Endothelial cell of umbilical vein (primary cell): ENCODE measurements at regions not wholly inside any gene's neighbourhood (a gene's known extent, or its start where the extent isn't known, plus 50 kb on each side); places are given as distances from the start of the nearest gene placed in this dataset.

Experiments
- BruUV-seq: library from RNA; stranded (reverse); fragments of 400-500 nt; replicated peaks from 2 replicates; lab custom pipeline; 2021; lab: Mats Ljungman, UMichigan
- CTCF ChIA-PET: fragments of 300-600, 350-600 bp; sonication (Branson Sonifier 250); formaldehyde crosslinking; loops from one replicate; lab custom pipeline; 2021; ENCODE audit warnings: antibody characterized with exemption, inconsistent platforms; lab: Charles Lee
- POLR2A ChIA-PET: fragments of 300-600, 350-600 bp; sonication (Branson Sonifier 250); formaldehyde crosslinking; loops from one replicate; lab custom pipeline; 2021; ENCODE audit warnings: antibody characterized with exemption, inconsistent platforms; lab: Charles Lee
- DNase-seq: peaks from one replicate; pipeline ENCODE4 v3.0.0-alpha.2; 2011; ENCODE audit warnings: low read depth, low spot score
- FAIRE-seq: peaks from 2 replicates; lab custom pipeline; 2011; peaks lifted over from hg19 to GRCh38; lab: Jason Lieb, UNC
- H2AFZ ChIP-seq: 2 replicates; pipeline ENCODE4 v1.6.0; 2012; ENCODE audit warnings: low read depth, low read length, control low read depth, inconsistent platforms
- H3K27ac ChIP-seq: 2 replicates; pipeline ENCODE4 v1.5.1; 2011; ENCODE audit warnings: low read depth, mild to moderate bottlenecking, control low read depth, low read length, moderate library complexity; ENCODE audit not compliant: insufficient read depth
- H3K27me3 ChIP-seq, 2 experiments: 2 replicates each; pipeline versions ENCODE4 v1.6.0 to v1.6.1; 2011; ENCODE audit warnings: low read length in 2 of 2, mixed read lengths in 1 of 2; ENCODE audit not compliant: control insufficient read depth in 2 of 2, insufficient read depth in 2 of 2
- H3K36me3 ChIP-seq, 2 experiments: 2 replicates in 1 of 2; 3 replicates in 1 of 2; pipeline ENCODE4 v1.5.1; 2011; ENCODE audit warnings: low read length in 2 of 2, mild to moderate bottlenecking in 1 of 2, moderate library complexity in 1 of 2; ENCODE audit not compliant: control insufficient read depth in 2 of 2, insufficient read depth in 2 of 2; ENCODE audit errors: extremely low read depth in 1 of 2
- H3K4me1 ChIP-seq: 3 replicates; pipeline ENCODE4 v1.5.1; 2011; ENCODE audit warnings: mild to moderate bottlenecking, low read length; ENCODE audit not compliant: control insufficient read depth, insufficient read depth; ENCODE audit errors: extremely low read depth
- H3K4me2 ChIP-seq: 2 replicates; pipeline ENCODE4 v1.6.1; 2011; ENCODE audit warnings: low read length, control low read depth, mixed read lengths; ENCODE audit not compliant: insufficient read depth
- H3K4me3 ChIP-seq, 3 experiments: fragments of 200-600 bp in 1 of 3; sonication (generic), shearing (Covaris generic) in 1 of 3; replicated peaks in 1 of 3; 2 replicates each; pipeline ENCODE4 v1.5.1; 2011 to 2016; ENCODE audit warnings: control low read depth in 3 of 3, low read length in 3 of 3, mild to moderate bottlenecking in 2 of 3, inconsistent platforms in 1 of 3, low read depth in 1 of 3, moderate library complexity in 1 of 3; ENCODE audit not compliant: insufficient read depth in 1 of 3
- H3K79me2 ChIP-seq: 2 replicates; pipeline ENCODE4 v1.6.0; 2012; ENCODE audit warnings: low read length, inconsistent platforms; ENCODE audit not compliant: control insufficient read depth, insufficient read depth
- H3K9ac ChIP-seq: replicated peaks from 2 replicates; pipeline ENCODE3; 2011; ENCODE audit warnings: low read length, control low read depth; ENCODE audit not compliant: insufficient read depth; ENCODE audit errors: extremely low read depth
- H3K9me1 ChIP-seq: replicated peaks from 3 replicates; pipeline ENCODE4 v1.6.0; 2011; ENCODE audit warnings: mild to moderate bottlenecking, low read length; ENCODE audit not compliant: control insufficient read depth, insufficient read depth; ENCODE audit errors: extremely low read depth
- H3K9me3 ChIP-seq: replicated peaks from 2 replicates; pipeline ENCODE4 v1.5.1; 2012; ENCODE audit warnings: low read length, inconsistent platforms; ENCODE audit not compliant: control insufficient read depth, insufficient read depth
- H4K20me1 ChIP-seq: replicated peaks from 2 replicates; pipeline ENCODE3; 2011; ENCODE audit warnings: mild to moderate bottlenecking, low read length; ENCODE audit not compliant: control insufficient read depth, insufficient read depth; ENCODE audit errors: extremely low read depth
- EZH2 ChIP-seq: IDR thresholded peaks from 2 replicates; pipeline ENCODE4 v1.6.1; 2012; ENCODE audit warnings: borderline replicate concordance, low read depth, mild to moderate bottlenecking, moderate library complexity, low read length, inconsistent platforms; ENCODE audit not compliant: severe bottlenecking
- FOS ChIP-seq: IDR thresholded peaks from 2 replicates; pipeline ENCODE4 v1.6.1; 2011; ENCODE audit warnings: mild to moderate bottlenecking, low read length, moderate library complexity, borderline replicate concordance; ENCODE audit not compliant: insufficient read depth
- GATA2 ChIP-seq: IDR thresholded peaks from 2 replicates; pipeline ENCODE4 v1.7.0; 2011; ENCODE audit warnings: low read depth, mild to moderate bottlenecking, moderate library complexity, mixed read lengths, low read length; ENCODE audit not compliant: insufficient read length, insufficient read depth
- JUN ChIP-seq: IDR thresholded peaks from 2 replicates; pipeline ENCODE4 v1.6.1; 2011; ENCODE audit warnings: borderline replicate concordance, low read depth; ENCODE audit not compliant: insufficient read length, insufficient read depth
- MYC ChIP-seq: IDR thresholded peaks from one replicate; pipeline ENCODE4 v1.6.1; 2011; ENCODE audit warnings: mild to moderate bottlenecking, low read depth, low read length
- POLR2A ChIP-seq: IDR thresholded peaks from 2 replicates; pipeline ENCODE4 v1.6.1; 2012; ENCODE audit warnings: low read depth, mild to moderate bottlenecking, control low read depth, low read length
- POLR2AphosphoS5 ChIP-seq: IDR thresholded peaks from 2 replicates; pipeline ENCODE4 v1.6.1; 2012; ENCODE audit warnings: low read depth, mild to moderate bottlenecking, control low read depth, low read length, moderate library complexity; ENCODE audit not compliant: insufficient read depth
- dilution Hi-C: fragments of 300-500 bp; cut with MboI; formaldehyde crosslinking; loops from one replicate; pipeline ENCODE4 v1.15.0; 2019; ENCODE audit warnings: low sequenced_read_pairs; ENCODE audit not compliant: extremely low pct_ligation_motif_present
- intact Hi-C: fragments of 100-400 bp; cut with micrococcal nuclease; formaldehyde crosslinking; loops from one replicate; pipeline ENCODE4 v1.10.0; 2022
- TF ChIP-seq, protein P1 (sequence below), 2 donors: IDR thresholded peaks; 1 replicate in 1 of 2; 2 replicates in 1 of 2; pipeline ENCODE4 v1.5.1; 2011; ENCODE audit warnings: low read length in 2 of 2, mild to moderate bottlenecking in 2 of 2, moderate library complexity in 2 of 2, control low read depth in 1 of 2, inconsistent platforms in 1 of 2, low read depth in 1 of 2; ENCODE audit not compliant: insufficient read depth in 1 of 2; ENCODE audit errors: extremely low read depth in 1 of 2
- TF ChIP-seq, protein P2 (sequence below): IDR thresholded peaks from 2 replicates; pipeline ENCODE4 v1.6.1; 2011; ENCODE audit not compliant: insufficient read depth, insufficient read length

DNA sequence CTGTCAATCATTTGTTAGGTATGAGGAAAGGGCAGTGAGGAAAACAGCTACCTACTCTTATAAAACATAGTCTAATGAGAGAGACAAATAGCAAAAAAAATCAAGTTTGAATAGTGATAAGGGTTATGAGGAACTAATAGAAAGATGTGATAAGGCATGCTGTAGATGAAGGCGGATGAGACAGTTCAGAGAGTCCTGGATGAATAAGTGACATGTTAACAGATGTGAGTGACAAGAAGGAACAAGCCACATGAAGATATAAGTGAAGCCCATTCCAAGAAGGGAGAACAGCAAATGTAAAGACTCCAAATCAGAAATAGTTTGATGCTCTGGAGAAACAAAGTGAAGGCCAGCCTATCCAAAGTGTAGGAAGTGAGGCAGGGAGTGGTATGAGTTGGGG is 154.1 kb upstream of the SYT10 start:
- Histone ChIP-seq H3K27ac (no peak overlapping the region), H3K9me1 (no peaks in the 10 kb centered on the region), H3K9ac (no peak overlapping the region), H2AFZ (no peak overlapping the region), H3K4me2 (no peak overlapping the region), H3K79me2 (no peaks in the 10 kb centered on the region), H4K20me1 (no peaks in the 10 kb centered on the region), H3K9me3 (no peaks in the 10 kb centered on the region), H3K27me3 (no peaks in the 10 kb centered on the region), H3K4me1 (no peaks in the 10 kb centered on the region), H3K4me3 (no peak overlapping the region), H3K36me3 (no peaks in the 10 kb centered on the region)
- ChIA-PET CTCF (no interaction called here), POLR2A (no interaction called here)
- no TSS peak for BruUV-seq
- dilution Hi-C loops (no loop called here), intact Hi-C loops (no loop called here)
- DNase-seq (no peak), FAIRE-seq (no peak)
- TF ChIP-seq, protein P1, sequence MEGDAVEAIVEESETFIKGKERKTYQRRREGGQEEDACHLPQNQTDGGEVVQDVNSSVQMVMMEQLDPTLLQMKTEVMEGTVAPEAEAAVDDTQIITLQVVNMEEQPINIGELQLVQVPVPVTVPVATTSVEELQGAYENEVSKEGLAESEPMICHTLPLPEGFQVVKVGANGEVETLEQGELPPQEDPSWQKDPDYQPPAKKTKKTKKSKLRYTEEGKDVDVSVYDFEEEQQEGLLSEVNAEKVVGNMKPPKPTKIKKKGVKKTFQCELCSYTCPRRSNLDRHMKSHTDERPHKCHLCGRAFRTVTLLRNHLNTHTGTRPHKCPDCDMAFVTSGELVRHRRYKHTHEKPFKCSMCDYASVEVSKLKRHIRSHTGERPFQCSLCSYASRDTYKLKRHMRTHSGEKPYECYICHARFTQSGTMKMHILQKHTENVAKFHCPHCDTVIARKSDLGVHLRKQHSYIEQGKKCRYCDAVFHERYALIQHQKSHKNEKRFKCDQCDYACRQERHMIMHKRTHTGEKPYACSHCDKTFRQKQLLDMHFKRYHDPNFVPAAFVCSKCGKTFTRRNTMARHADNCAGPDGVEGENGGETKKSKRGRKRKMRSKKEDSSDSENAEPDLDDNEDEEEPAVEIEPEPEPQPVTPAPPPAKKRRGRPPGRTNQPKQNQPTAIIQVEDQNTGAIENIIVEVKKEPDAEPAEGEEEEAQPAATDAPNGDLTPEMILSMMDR (IDR thresholded peaks at IDR 0.05; ENCODE audit: extremely low read depth in 1 of 2, insufficient read depth in 1 of 2, low read depth in 1 of 2, low read length in 2 of 2): no peak
- TF ChIP-seq JUN: no peak
- no peak for TF ChIP-seq POLR2AphosphoS5
- TF ChIP-seq, protein P2, sequence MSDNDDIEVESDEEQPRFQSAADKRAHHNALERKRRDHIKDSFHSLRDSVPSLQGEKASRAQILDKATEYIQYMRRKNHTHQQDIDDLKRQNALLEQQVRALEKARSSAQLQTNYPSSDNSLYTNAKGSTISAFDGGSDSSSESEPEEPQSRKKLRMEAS: no peak
- no peak for TF ChIP-seq POLR2A
- no peak for TF ChIP-seq MYC
- TF ChIP-seq GATA2: no peak
- TF ChIP-seq EZH2: no peak
- TF ChIP-seq FOS: no peak
